Trophoblast cell (in vitro differentiated cells and primary cell): ENCODE measurements at regions not wholly inside any gene's neighbourhood (a gene's known extent, or its start where the extent isn't known, plus 50 kb on each side); places are given as distances from the start of the nearest gene placed in this dataset.

Experiments
- DNase-seq, 2 donors: peaks; one replicate each; pipeline ENCODE4 v3.0.0-alpha.2; 2016
- H2AFZ ChIP-seq: 2 replicates; pipeline ENCODE4 v1.6.1; 2013; ENCODE audit warnings: low read length, moderate library complexity, mild to moderate bottlenecking; ENCODE audit not compliant: insufficient read depth, poor library complexity
- H2AK5ac ChIP-seq: 2 replicates; pipeline ENCODE4 v1.6.1; 2013; ENCODE audit warnings: mild to moderate bottlenecking, low read length
- H2BK120ac ChIP-seq: 2 replicates; pipeline ENCODE4 v1.6.1; 2013; ENCODE audit warnings: low read length, mild to moderate bottlenecking, moderate library complexity; ENCODE audit not compliant: insufficient read depth, poor library complexity
- H2BK12ac ChIP-seq: 2 replicates; pipeline ENCODE4 v1.6.1; 2013; ENCODE audit warnings: mild to moderate bottlenecking, low read length, moderate library complexity
- H2BK5ac ChIP-seq: 2 replicates; pipeline ENCODE4 v1.6.1; 2013; ENCODE audit warnings: low read length, low read depth, moderate library complexity, mild to moderate bottlenecking; ENCODE audit not compliant: poor library complexity
- H3K14ac ChIP-seq: 2 replicates; pipeline ENCODE4 v1.6.1; 2013; ENCODE audit warnings: mild to moderate bottlenecking, low read length
- H3K18ac ChIP-seq: 2 replicates; pipeline ENCODE4 v1.6.1; 2013; ENCODE audit warnings: mild to moderate bottlenecking, low read length
- H3K23ac ChIP-seq: 2 replicates; pipeline ENCODE4 v1.6.1; 2013; ENCODE audit warnings: low read length
- H3K27ac ChIP-seq: 2 replicates; pipeline ENCODE4 v1.5.1; 2013; ENCODE audit warnings: low read depth, mild to moderate bottlenecking, inconsistent platforms, low read length, moderate library complexity
- H3K27me3 ChIP-seq: 2 replicates; pipeline ENCODE4 v1.6.1; 2013; ENCODE audit warnings: inconsistent platforms, mild to moderate bottlenecking, low read length, moderate library complexity; ENCODE audit not compliant: insufficient read depth
- H3K36me3 ChIP-seq, 2 experiments: 1 replicate in 1 of 2; 2 replicates in 1 of 2; pipeline ENCODE4 v1.6.1; 2013; ENCODE audit warnings: low read length in 2 of 2, mild to moderate bottlenecking in 2 of 2, moderate library complexity in 1 of 2; ENCODE audit not compliant: insufficient read depth in 2 of 2, control insufficient read depth in 1 of 2
- H3K4ac ChIP-seq: 2 replicates; pipeline ENCODE4 v1.6.1; 2013; ENCODE audit warnings: low read depth, mild to moderate bottlenecking, low read length, moderate library complexity
- H3K4me1 ChIP-seq, 2 experiments: 1 replicate in 1 of 2; 2 replicates in 1 of 2; pipeline ENCODE4 v1.6.1; 2013; ENCODE audit warnings: low read length in 2 of 2, mild to moderate bottlenecking in 2 of 2, moderate library complexity in 1 of 2; ENCODE audit not compliant: insufficient read depth in 2 of 2, control insufficient read depth in 1 of 2
- H3K4me2 ChIP-seq: 2 replicates; pipeline ENCODE4 v1.6.1; 2013; ENCODE audit warnings: inconsistent platforms, mild to moderate bottlenecking, low read length, moderate library complexity
- H3K4me3 ChIP-seq: 2 replicates; pipeline ENCODE4 v1.5.1; 2013; ENCODE audit warnings: mild to moderate bottlenecking, low read depth, low read length, inconsistent platforms
- H3K79me1 ChIP-seq: one replicate; pipeline ENCODE4 v1.6.1; 2013; ENCODE audit warnings: low read length
- H3K79me2 ChIP-seq: 2 replicates; pipeline ENCODE4 v1.6.1; 2013; ENCODE audit warnings: low read length, mild to moderate bottlenecking; ENCODE audit not compliant: control insufficient read depth, insufficient read depth, poor library complexity
- H3K9ac ChIP-seq: 2 replicates; pipeline ENCODE4 v1.6.1; 2013; ENCODE audit warnings: mild to moderate bottlenecking, low read length
- H3K9me3 ChIP-seq: 2 replicates; pipeline ENCODE4 v1.6.1; 2013; ENCODE audit warnings: low read depth, mild to moderate bottlenecking, control low read depth, inconsistent platforms, low read length; ENCODE audit not compliant: insufficient read depth
- H4K12ac ChIP-seq: 2 replicates; pipeline ENCODE4 v1.6.1; 2013; ENCODE audit warnings: low read depth, mild to moderate bottlenecking, low read length, moderate library complexity
- H4K8ac ChIP-seq: 2 replicates; pipeline ENCODE4 v1.6.1; 2013; ENCODE audit warnings: low read depth, mild to moderate bottlenecking, low read length, moderate library complexity
- H4K91ac ChIP-seq: one replicate; pipeline ENCODE4 v1.6.1; 2013; ENCODE audit warnings: low read depth, mild to moderate bottlenecking, low read length, moderate library complexity
- WGBS: extraction: QIAGEN DNeasy Blood & Tissue Kit; methylation state at CpG from one replicate; pipeline ENCODE4 v1.1.7; 2013; ENCODE audit warnings: missing lambda C conversion rate; ENCODE audit not compliant: insufficient read length, insufficient coverage; ENCODE audit errors: extremely low coverage; 5-methylcytosine and 5-hydroxymethylcytosine counted together

- Histone ChIP-seq H2BK5ac (no peak overlapping the region), H3K18ac (no peak overlapping the region), H3K23ac (no peak overlapping the region), H3K9ac (no peak overlapping the region), H3K79me2 (no peaks in the 10 kb centered on the region), H3K4me3 (no peak overlapping the region), H4K12ac (no peak overlapping the region), H2AK5ac (no peak overlapping the region), H3K4me1 (no peaks in the 10 kb centered on the region), H2AFZ (no peak overlapping the region), H3K36me3 (no peaks in the 10 kb centered on the region), H3K4me2 (no peak overlapping the region), H3K27me3 (no peaks in the 10 kb centered on the region), H3K4ac (no peak overlapping the region), H4K8ac (no peak overlapping the region), H3K14ac (no peak overlapping the region), H4K91ac (no peak overlapping the region), H3K27ac (no peak overlapping the region), H3K9me3 (peaks cover 4% of the 10 kb centered on the region), H3K79me1 (no peaks in the 10 kb centered on the region), H2BK120ac (no peak overlapping the region), H2BK12ac (no peak overlapping the region)
- no peak for DNase-seq
- WGBS = no CpG with 5 or more reads among the region's 1 CpG
These were observed 245.2 kb upstream of the MOCS1 start for GRCh38 chr6:40179496-40179895.

- Histone ChIP-seq H2AFZ (no peak overlapping the region), H3K4ac (no peak overlapping the region), H3K14ac (no peak overlapping the region), H4K91ac (no peak overlapping the region), H3K36me3 (no peaks in the 10 kb centered on the region), H3K4me1 (no peaks in the 10 kb centered on the region), H3K4me3 (no peak overlapping the region), H2AK5ac (no peak overlapping the region), H3K79me1 (no peaks in the 10 kb centered on the region), H3K9ac (no peak overlapping the region), H3K27ac (no peak overlapping the region), H3K23ac (no peak overlapping the region), H4K8ac (no peak overlapping the region), H2BK120ac (no peak overlapping the region), H3K9me3 (no peaks in the 10 kb centered on the region), H2BK5ac (no peak overlapping the region), H3K18ac (no peak overlapping the region), H3K4me2 (no peak overlapping the region), H3K79me2 (no peaks in the 10 kb centered on the region), H3K27me3 (no peaks in the 10 kb centered on the region), H2BK12ac (no peak overlapping the region), H4K12ac (no peak overlapping the region)
- no peak for DNase-seq
- no CpG with 5 or more reads among the region's 1 CpG for WGBS
These were observed 243.3 kb upstream of the MOCS1 start for GRCh38 chr6:40177598-40177997.

DNA sequence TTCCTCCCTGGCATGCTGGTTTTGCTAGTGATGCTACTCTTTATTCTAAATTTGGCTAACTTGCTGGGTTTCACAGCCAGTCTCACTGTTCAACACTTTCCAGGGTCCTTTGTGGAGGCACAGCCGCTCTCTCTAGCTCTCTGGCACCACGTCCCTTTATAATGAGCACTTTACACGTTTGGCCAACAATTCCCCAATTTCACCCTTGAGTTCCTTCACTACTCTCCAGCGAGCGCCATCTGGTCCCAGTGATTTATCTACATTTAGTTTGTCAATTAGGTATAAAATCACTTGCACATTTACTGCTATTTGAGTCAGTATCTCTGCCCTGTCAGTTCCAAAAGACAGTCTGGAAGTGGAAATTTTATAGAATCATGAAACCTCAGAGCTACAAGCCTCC is 241.9 kb upstream of the MOCS1 start:
- no peak overlapping the region for H3K4me2 ChIP-seq
- no peak overlapping the region for H3K4me3 ChIP-seq
- no peak overlapping the region for H2AFZ ChIP-seq
- H4K8ac ChIP-seq = no peak overlapping the region
- H3K27ac ChIP-seq = no peak overlapping the region
- no peak overlapping the region for H3K9ac ChIP-seq
- H3K14ac ChIP-seq = no peak overlapping the region
- no peak overlapping the region for H2BK5ac ChIP-seq
- H3K36me3 ChIP-seq = no peaks in the 10 kb centered on the region
- DNase-seq = no peak
- H4K12ac ChIP-seq = no peak overlapping the region
- H3K4me1 ChIP-seq = no peaks in the 10 kb centered on the region
- H2BK12ac ChIP-seq = no peak overlapping the region
- WGBS = no CpG with 5 or more reads among the region's 5 CpGs
- H3K9me3 ChIP-seq = no peaks in the 10 kb centered on the region
- H3K18ac ChIP-seq = no peak overlapping the region
- no peaks in the 10 kb centered on the region for H3K79me2 ChIP-seq
- no peak overlapping the region for H2BK120ac ChIP-seq
- no peak overlapping the region for H3K23ac ChIP-seq
- no peaks in the 10 kb centered on the region for H3K79me1 ChIP-seq
- H3K4ac ChIP-seq = no peak overlapping the region
- no peak overlapping the region for H4K91ac ChIP-seq
- no peak overlapping the region for H2AK5ac ChIP-seq
- H3K27me3 ChIP-seq = no peaks in the 10 kb centered on the region

DNA sequence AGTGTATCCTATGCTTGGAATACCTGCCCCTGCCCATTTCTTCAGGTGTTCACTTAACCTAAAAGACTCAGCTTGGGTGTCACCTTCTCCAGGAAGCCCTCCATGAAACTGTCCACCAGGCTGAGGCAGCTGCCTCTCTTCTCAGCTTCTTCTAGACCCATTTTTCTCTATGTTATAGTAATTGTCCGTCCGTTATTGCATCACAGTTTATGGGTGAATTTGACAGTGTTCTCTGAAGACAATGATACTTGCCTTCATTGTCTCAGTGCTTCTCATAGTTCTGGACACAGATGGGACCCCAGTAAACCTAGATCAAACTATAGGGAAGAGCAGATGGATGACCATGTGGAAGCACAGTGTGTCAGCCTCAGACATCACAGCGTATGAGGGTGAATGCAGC is 238.0 kb upstream of the MOCS1 start:
- no peaks in the 10 kb centered on the region for H3K79me1 ChIP-seq
- no peak overlapping the region for H3K4me2 ChIP-seq
- H3K23ac ChIP-seq = no peak overlapping the region
- H2BK5ac ChIP-seq = no peak overlapping the region
- H2BK12ac ChIP-seq = no peak overlapping the region
- H3K14ac ChIP-seq = no peak overlapping the region
- no peak overlapping the region for H3K4me3 ChIP-seq
- H3K4me1 ChIP-seq = no peaks in the 10 kb centered on the region
- H3K4ac ChIP-seq = no peak overlapping the region
- H2BK120ac ChIP-seq = no peak overlapping the region
- no peak overlapping the region for H4K12ac ChIP-seq
- DNase-seq = no peak
- no peak overlapping the region for H4K8ac ChIP-seq
- no peak overlapping the region for H3K27ac ChIP-seq
- H3K9ac ChIP-seq = no peak overlapping the region
- no peak overlapping the region for H3K18ac ChIP-seq
- no peak overlapping the region for H2AFZ ChIP-seq
- H4K91ac ChIP-seq = no peak overlapping the region
- no CpG with 5 or more reads among the region's 3 CpGs for WGBS
- no peak overlapping the region for H2AK5ac ChIP-seq
- H3K36me3 ChIP-seq = no peaks in the 10 kb centered on the region
- H3K79me2 ChIP-seq = no peaks in the 10 kb centered on the region
- H3K9me3 ChIP-seq = no peaks in the 10 kb centered on the region
- H3K27me3 ChIP-seq = no peaks in the 10 kb centered on the region
